T-helper 17 cell (primary cell): ENCODE measurements at regions not wholly inside any gene's neighbourhood (a gene's known extent, or its start where the extent isn't known, plus 50 kb on each side); places are given as distances from the start of the nearest gene placed in this dataset.

Experiments used
- ATAC-seq: fragments of 150-1000 bp; cut with Tn5 transposase; 2 replicates; pipeline ENCODE4 v1.10.0; 2021; ENCODE audit warnings: mild to moderate bottlenecking, moderate library complexity
- DNase-seq, 3 donors: peaks; one replicate each; pipeline versions ENCODE4 v3.0.0 to v3.0.0-alpha.2; 2020 to 2021
- H3K9me3 ChIP-seq: one replicate; pipeline ENCODE4 v1.7.0; 2013; ENCODE audit warnings: low read length, mild to moderate bottlenecking; ENCODE audit not compliant: control insufficient read depth, poor library complexity, severe bottlenecking
- H3K27ac Mint-ChIP-seq: one replicate; pipeline ENCODE4 v1.8.0; 2022; ENCODE audit warnings: mild to moderate bottlenecking, moderate library complexity, mixed read lengths
- H3K27me3 Mint-ChIP-seq: one replicate; pipeline ENCODE4 v1.8.0; 2022; ENCODE audit warnings: mixed read lengths
- H3K36me3 Mint-ChIP-seq: one replicate; pipeline ENCODE4 v1.8.0; 2022; ENCODE audit warnings: low read depth, mixed read lengths
- H3K4me1 Mint-ChIP-seq: one replicate; pipeline ENCODE4 v1.8.0; 2022; ENCODE audit warnings: mild to moderate bottlenecking, mixed read lengths
- H3K4me3 Mint-ChIP-seq: one replicate; pipeline ENCODE4 v1.8.0; 2022; ENCODE audit warnings: mild to moderate bottlenecking, moderate library complexity, mixed read lengths

- Mint-ChIP-seq H3K36me3 (no peaks in the 10 kb centered on the region), H3K4me1 (peaks cover 12% of the 10 kb centered on the region), H3K27ac (no peak overlapping the region), H3K4me3 (no peak overlapping the region), H3K27me3 (no peaks in the 10 kb centered on the region)
- no peaks in the 10 kb centered on the region for H3K9me3 ChIP-seq
- ATAC-seq (no peak), DNase-seq (no peak)
These were observed 99.8 kb downstream of the EBNA1BP2 start for GRCh38 chr1:43072314-43072713.

- Mint-ChIP-seq H3K4me3 (no peak overlapping the region), H3K27me3 (no peaks in the 10 kb centered on the region), H3K36me3 (no peaks in the 10 kb centered on the region), H3K27ac (peak overlapping the region; percentile 87), H3K4me1 (peaks cover 16% of the 10 kb centered on the region)
- H3K9me3 ChIP-seq: no peaks in the 10 kb centered on the region
- ATAC-seq: no peak
- no peak for DNase-seq
These were observed 100.8 kb downstream of the EBNA1BP2 start for GRCh38 chr1:43071241-43071640.

- H3K4me1 Mint-ChIP-seq: peaks cover 20% of the 10 kb centered on the region
- H3K4me3 Mint-ChIP-seq: no peak overlapping the region
- no peak for DNase-seq
- no peak for ATAC-seq
- no peaks in the 10 kb centered on the region for H3K9me3 ChIP-seq
- H3K36me3 Mint-ChIP-seq: no peaks in the 10 kb centered on the region
- no peak overlapping the region for H3K27ac Mint-ChIP-seq
- no peaks in the 10 kb centered on the region for H3K27me3 Mint-ChIP-seq
These were observed 102.5 kb downstream of the EBNA1BP2 start for GRCh38 chr1:43069461-43070050.

- no peak for DNase-seq
- ATAC-seq: no peak
- Mint-ChIP-seq H3K36me3 (no peaks in the 10 kb centered on the region), H3K4me3 (peak overlapping the region; percentile 47), H3K27me3 (no peaks in the 10 kb centered on the region), H3K4me1 (peaks cover 20% of the 10 kb centered on the region), H3K27ac (no peak overlapping the region)
- H3K9me3 ChIP-seq: no peaks in the 10 kb centered on the region
These were observed 103.2 kb downstream of the EBNA1BP2 start for GRCh38 chr1:43068911-43069310.

- ATAC-seq: peak; percentile 40
- Mint-ChIP-seq H3K4me1 (peaks cover 16% of the 10 kb centered on the region), H3K27me3 (no peaks in the 10 kb centered on the region), H3K36me3 (no peaks in the 10 kb centered on the region), H3K27ac (peak overlapping the region; percentile 74), H3K4me3 (peak overlapping the region; percentile 84)
- DNase-seq: no peak
- no peaks in the 10 kb centered on the region for H3K9me3 ChIP-seq
These were observed 103.9 kb downstream of the EBNA1BP2 start for GRCh38 chr1:43067977-43068751.

GRCh38 chr1:43067233-43067745 lies 104.8 kb downstream of the EBNA1BP2 start:
- Mint-ChIP-seq H3K4me1 (peaks cover 17% of the 10 kb centered on the region), H3K36me3 (no peaks in the 10 kb centered on the region), H3K27me3 (no peaks in the 10 kb centered on the region), H3K4me3 (peak overlapping the region; percentile 84), H3K27ac (peak overlapping the region; percentile 74)
- ATAC-seq: no peak
- H3K9me3 ChIP-seq: no peaks in the 10 kb centered on the region
- DNase-seq: no peak

GRCh38 chr1:43066578-43066977 lies 105.5 kb downstream of the EBNA1BP2 start:
- no peaks in the 10 kb centered on the region for H3K27me3 Mint-ChIP-seq
- no peak overlapping the region for H3K4me3 Mint-ChIP-seq
- H3K36me3 Mint-ChIP-seq: no peaks in the 10 kb centered on the region
- DNase-seq: no peak
- no peak for ATAC-seq
- peaks cover 18% of the 10 kb centered on the region for H3K4me1 Mint-ChIP-seq
- H3K27ac Mint-ChIP-seq: no peak overlapping the region
- H3K9me3 ChIP-seq: no peaks in the 10 kb centered on the region

GRCh38 chr1:43065616-43066399 lies 106.3 kb downstream of the EBNA1BP2 start:
- Mint-ChIP-seq H3K27ac (no peak overlapping the region), H3K4me3 (no peak overlapping the region), H3K36me3 (no peaks in the 10 kb centered on the region), H3K27me3 (no peaks in the 10 kb centered on the region), H3K4me1 (peaks cover 18% of the 10 kb centered on the region)
- ATAC-seq (no peak), DNase-seq (no peak)
- no peaks in the 10 kb centered on the region for H3K9me3 ChIP-seq

- Mint-ChIP-seq H3K4me1 (peaks cover 19% of the 10 kb centered on the region), H3K4me3 (no peak overlapping the region), H3K36me3 (no peaks in the 10 kb centered on the region), H3K27ac (peak overlapping the region; percentile 51), H3K27me3 (peaks cover 3% of the 10 kb centered on the region)
- DNase-seq: no peak
- H3K9me3 ChIP-seq: no peaks in the 10 kb centered on the region
- ATAC-seq: no peak
These were observed 106.5 kb upstream of the SLC2A1 start for GRCh38 chr1:43065191-43065590.

GRCh38 chr1:43063394-43064219 lies 104.9 kb upstream of the SLC2A1 start:
- H3K4me3 Mint-ChIP-seq: no peak overlapping the region
- no peaks in the 10 kb centered on the region for H3K9me3 ChIP-seq
- H3K36me3 Mint-ChIP-seq: no peaks in the 10 kb centered on the region
- DNase-seq (no peak), ATAC-seq (no peak)
- peaks cover 9% of the 10 kb centered on the region for H3K27me3 Mint-ChIP-seq
- peaks cover 25% of the 10 kb centered on the region for H3K4me1 Mint-ChIP-seq
- no peak overlapping the region for H3K27ac Mint-ChIP-seq

GRCh38 chr1:43062527-43063095 lies 103.9 kb upstream of the SLC2A1 start:
- ATAC-seq (no peak), DNase-seq (no peak)
- Mint-ChIP-seq H3K27ac (no peak overlapping the region), H3K4me3 (no peak overlapping the region), H3K36me3 (peaks cover 3% of the 10 kb centered on the region), H3K27me3 (peaks cover 9% of the 10 kb centered on the region), H3K4me1 (peaks cover 28% of the 10 kb centered on the region)
- H3K9me3 ChIP-seq: peaks cover under 1% of the 10 kb centered on the region

GRCh38 chr1:43061757-43062156 lies 103.1 kb upstream of the SLC2A1 start:
- no peak overlapping the region for H3K27ac Mint-ChIP-seq
- peaks cover 26% of the 10 kb centered on the region for H3K4me1 Mint-ChIP-seq
- peaks cover 6% of the 10 kb centered on the region for H3K36me3 Mint-ChIP-seq
- H3K9me3 ChIP-seq: peaks cover 3% of the 10 kb centered on the region
- no peak for ATAC-seq
- no peak for DNase-seq
- no peak overlapping the region for H3K4me3 Mint-ChIP-seq
- peaks cover 9% of the 10 kb centered on the region for H3K27me3 Mint-ChIP-seq
